CD14-positive monocyte (primary cell): ENCODE measurements at regions not wholly inside any gene's neighbourhood (a gene's known extent, or its start where the extent isn't known, plus 50 kb on each side); places are given as distances from the start of the nearest gene placed in this dataset.

Experiments
- DNase-seq, 3 donors: peaks; one replicate each; pipeline ENCODE4 v3.0.0-alpha.2; 2011 to 2022
- H2AFZ ChIP-seq: 2 replicates; pipeline ENCODE4 v1.6.0; 2012; ENCODE audit warnings: mild to moderate bottlenecking, low read depth, low read length, inconsistent platforms; ENCODE audit not compliant: insufficient read depth, poor library complexity, severe bottlenecking
- H3K27ac ChIP-seq, 2 donors: 1 replicate in 1 of 2; 2 replicates in 1 of 2; pipeline ENCODE4 v1.5.1; 2012 to 2013; ENCODE audit warnings: low read length in 2 of 2, control low read depth in 1 of 2, inconsistent platforms in 1 of 2, low read depth in 1 of 2, mild to moderate bottlenecking in 1 of 2
- H3K27me3 ChIP-seq, 2 donors: one replicate each; pipeline versions ENCODE4 v1.6.0 to v1.6.1; 2011 to 2013; ENCODE audit warnings: low read length in 2 of 2; ENCODE audit not compliant: control insufficient read depth in 2 of 2, insufficient read depth in 2 of 2
- H3K36me3 ChIP-seq, 2 donors: replicated peaks in 1 of 2; 1 replicate in 1 of 2; 2 replicates in 1 of 2; pipeline versions ENCODE4 v1.5.1 to v1.6.1; 2012 to 2013; ENCODE audit warnings: low read length in 2 of 2, control low read depth in 1 of 2, inconsistent platforms in 1 of 2, mild to moderate bottlenecking in 1 of 2; ENCODE audit not compliant: insufficient read depth in 2 of 2, control insufficient read depth in 1 of 2
- H3K4me1 ChIP-seq, 2 donors: 1 replicate in 1 of 2; 2 replicates in 1 of 2; pipeline versions ENCODE4 v1.5.1 to v1.6.1; 2012 to 2013; ENCODE audit warnings: low read length in 2 of 2, control low read depth in 1 of 2, inconsistent platforms in 1 of 2, mild to moderate bottlenecking in 1 of 2, moderate library complexity in 1 of 2; ENCODE audit not compliant: insufficient read depth in 2 of 2, control insufficient read depth in 1 of 2
- H3K4me2 ChIP-seq: replicated peaks from 2 replicates; pipeline ENCODE3; 2012; ENCODE audit warnings: low read length, moderate library complexity, mild to moderate bottlenecking; ENCODE audit not compliant: poor library complexity, severe bottlenecking; ENCODE audit errors: extremely low read depth
- H3K4me3 ChIP-seq, 3 experiments: fragments of 200-600 bp in 1 of 3; sonication (generic) in 1 of 3; replicated peaks in 1 of 3; 1 replicate in 2 of 3; 2 replicates in 1 of 3; pipeline ENCODE4 v1.5.1; 2011 to 2013; ENCODE audit warnings: low read length in 3 of 3, mild to moderate bottlenecking in 3 of 3, control low read depth in 2 of 3, low read depth in 2 of 3, inconsistent platforms in 1 of 3, moderate library complexity in 1 of 3
- H3K79me2 ChIP-seq: 2 replicates; pipeline ENCODE4 v1.6.0; 2012; ENCODE audit warnings: mild to moderate bottlenecking, control low read depth, inconsistent platforms, low read length, moderate library complexity; ENCODE audit not compliant: insufficient read depth
- H3K9ac ChIP-seq: 2 replicates; pipeline ENCODE4 v1.6.0; 2017; ENCODE audit warnings: low read length, mild to moderate bottlenecking; ENCODE audit not compliant: insufficient read depth, poor library complexity, severe bottlenecking
- H3K9me3 ChIP-seq, 2 donors: replicated peaks in 1 of 2; 1 replicate in 1 of 2; 2 replicates in 1 of 2; pipeline versions ENCODE4 v1.5.1 to v1.6.1; 2012 to 2013; ENCODE audit warnings: low read length in 2 of 2, control low read depth in 1 of 2; ENCODE audit not compliant: control insufficient read depth in 1 of 2, insufficient read depth in 1 of 2
- H4K20me1 ChIP-seq: 2 replicates; pipeline ENCODE4 v1.6.0; 2012; ENCODE audit warnings: mild to moderate bottlenecking, low read length, control low read depth, moderate library complexity; ENCODE audit not compliant: insufficient read depth
- H3K27ac Mint-ChIP-seq, 7 donors: one replicate each; pipeline ENCODE4 v1.8.0; 2020; ENCODE audit warnings: mild to moderate bottlenecking in 7 of 7, mixed read lengths in 7 of 7, moderate library complexity in 6 of 7, inconsistent platforms in 2 of 7
- H3K27me3 Mint-ChIP-seq, 3 donors: one replicate each; pipeline ENCODE4 v1.8.0; 2021 to 2022; ENCODE audit warnings: low read depth in 3 of 3, mild to moderate bottlenecking in 3 of 3, mixed read lengths in 3 of 3, moderate library complexity in 3 of 3, inconsistent platforms in 1 of 3
- H3K36me3 Mint-ChIP-seq, 2 donors: one replicate each; pipeline ENCODE4 v1.8.0; 2020; ENCODE audit warnings: mixed read lengths in 2 of 2, inconsistent platforms in 1 of 2, mild to moderate bottlenecking in 1 of 2
- H3K4me1 Mint-ChIP-seq: one replicate; pipeline ENCODE4 v1.8.0; 2020; ENCODE audit warnings: mild to moderate bottlenecking, mixed read lengths
- H3K4me3 Mint-ChIP-seq, 2 donors: one replicate each; pipeline ENCODE4 v1.8.0; 2020; ENCODE audit warnings: mild to moderate bottlenecking in 2 of 2, mixed read lengths in 2 of 2, moderate library complexity in 1 of 2
- H3K9me3 Mint-ChIP-seq, 7 donors: one replicate each; pipeline ENCODE4 v1.8.0; 2020 to 2022; ENCODE audit warnings: mixed read lengths in 7 of 7, mild to moderate bottlenecking in 6 of 7, moderate library complexity in 6 of 7, inconsistent platforms in 2 of 7
- WGBS: methylation state at CpG from one replicate; pipeline ENCODE4 v1.1.5; 2013; ENCODE audit warnings: missing lambda C conversion rate; ENCODE audit not compliant: insufficient coverage; 5-methylcytosine and 5-hydroxymethylcytosine counted together
- intact Hi-C, 2 donors: fragments of 100-400 bp; cut with micrococcal nuclease; formaldehyde crosslinking; loops; one replicate each; pipeline versions ENCODE4 v1.15.0 to v1.15.1; 2023
- TF ChIP-seq, protein P1 (sequence below): fragments of 200-600 bp; IDR thresholded peaks from one replicate; pipeline ENCODE4 v1.8.0; 2022; ENCODE audit warnings: antibody characterized with exemption, mild to moderate bottlenecking

DNA sequence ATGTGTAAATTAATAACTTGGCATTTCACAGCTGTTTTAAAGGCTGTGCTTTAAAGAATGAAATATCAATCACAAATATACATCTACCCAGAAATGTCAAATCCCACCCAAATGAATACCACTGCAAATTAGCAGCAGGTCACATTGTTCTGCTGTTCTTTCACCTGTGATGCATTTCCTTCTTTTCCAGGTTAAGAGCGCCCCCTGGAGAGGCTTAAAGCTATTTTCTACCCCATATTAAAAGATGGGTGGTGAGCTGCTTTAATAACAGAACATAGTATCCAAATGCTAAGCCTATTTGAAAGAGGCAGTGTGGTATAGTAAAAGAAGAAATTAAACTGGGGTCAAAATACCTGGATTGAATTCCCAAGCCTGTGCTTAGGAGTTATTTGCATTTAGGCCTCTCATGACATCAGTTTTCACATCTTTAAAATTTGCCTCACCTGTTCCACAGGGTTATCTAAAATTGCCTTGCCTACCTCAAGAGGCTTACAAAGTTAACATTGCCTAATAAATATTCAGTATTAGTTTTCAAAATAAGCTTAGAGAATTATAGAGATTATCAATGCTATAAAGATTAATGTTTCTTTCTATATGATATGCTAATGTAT is 396.9 kb upstream of the SLITRK5 start:
- H3K4me3 ChIP-seq: no peak overlapping the region
- H3K27ac ChIP-seq: no peak overlapping the region
- Mint-ChIP-seq H3K4me3 (no peak overlapping the region), H3K27me3 (no peaks in the 10 kb centered on the region), H3K4me1 (no peaks in the 10 kb centered on the region), H3K36me3 (no peaks in the 10 kb centered on the region), H3K9me3 (peaks cover 0 to 7% (median 0%) of the 10 kb centered on the region in 7 donors), H3K27ac (no peak overlapping the region)
- WGBS: no CpG with 5 or more reads among the region's 1 CpG
- no peaks in the 10 kb centered on the region for H3K79me2 ChIP-seq
- no peak for DNase-seq
- no peaks in the 10 kb centered on the region for H3K36me3 ChIP-seq
- no peaks in the 10 kb centered on the region for H3K4me1 ChIP-seq
- no peaks in the 10 kb centered on the region for H3K27me3 ChIP-seq
- intact Hi-C loops: no loop called here
- H3K9ac ChIP-seq: no peak overlapping the region
- TF ChIP-seq, protein P1, sequence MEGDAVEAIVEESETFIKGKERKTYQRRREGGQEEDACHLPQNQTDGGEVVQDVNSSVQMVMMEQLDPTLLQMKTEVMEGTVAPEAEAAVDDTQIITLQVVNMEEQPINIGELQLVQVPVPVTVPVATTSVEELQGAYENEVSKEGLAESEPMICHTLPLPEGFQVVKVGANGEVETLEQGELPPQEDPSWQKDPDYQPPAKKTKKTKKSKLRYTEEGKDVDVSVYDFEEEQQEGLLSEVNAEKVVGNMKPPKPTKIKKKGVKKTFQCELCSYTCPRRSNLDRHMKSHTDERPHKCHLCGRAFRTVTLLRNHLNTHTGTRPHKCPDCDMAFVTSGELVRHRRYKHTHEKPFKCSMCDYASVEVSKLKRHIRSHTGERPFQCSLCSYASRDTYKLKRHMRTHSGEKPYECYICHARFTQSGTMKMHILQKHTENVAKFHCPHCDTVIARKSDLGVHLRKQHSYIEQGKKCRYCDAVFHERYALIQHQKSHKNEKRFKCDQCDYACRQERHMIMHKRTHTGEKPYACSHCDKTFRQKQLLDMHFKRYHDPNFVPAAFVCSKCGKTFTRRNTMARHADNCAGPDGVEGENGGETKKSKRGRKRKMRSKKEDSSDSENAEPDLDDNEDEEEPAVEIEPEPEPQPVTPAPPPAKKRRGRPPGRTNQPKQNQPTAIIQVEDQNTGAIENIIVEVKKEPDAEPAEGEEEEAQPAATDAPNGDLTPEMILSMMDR: no peak
- no peak overlapping the region for H2AFZ ChIP-seq
- no peaks in the 10 kb centered on the region for H4K20me1 ChIP-seq
- peaks cover 0 to 5% of the 10 kb centered on the region in 2 donors for H3K9me3 ChIP-seq
- H3K4me2 ChIP-seq: no peak overlapping the region

DNA sequence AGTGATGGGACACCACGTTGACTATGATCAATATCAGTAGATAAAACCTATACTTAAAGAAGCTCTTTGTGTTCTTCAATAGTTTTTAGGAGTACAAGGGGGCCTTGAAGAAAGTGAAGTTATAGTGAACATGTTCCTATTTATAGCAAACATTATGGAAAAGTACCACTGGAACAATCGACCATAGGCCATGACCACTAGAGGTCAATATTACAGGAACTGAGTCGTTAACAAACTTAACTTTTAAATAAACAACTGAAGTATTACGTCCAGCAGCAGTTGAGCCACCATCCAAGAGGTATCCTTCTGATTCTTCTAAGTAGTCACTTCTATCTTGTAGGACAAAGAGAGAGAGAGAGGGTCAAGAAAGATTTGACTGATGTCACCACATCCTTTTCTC is 391.0 kb upstream of the SLITRK5 start:
- WGBS: no CpG with 5 or more reads among the region's 4 CpGs
- H3K36me3 Mint-ChIP-seq: no peaks in the 10 kb centered on the region
- no peak overlapping the region for H3K27ac ChIP-seq
- H3K27me3 Mint-ChIP-seq: no peaks in the 10 kb centered on the region
- peaks cover 0 to 3% (median 0%) of the 10 kb centered on the region in 7 donors for H3K9me3 Mint-ChIP-seq
- no peak overlapping the region for H3K4me3 Mint-ChIP-seq
- no peak for DNase-seq
- no peak overlapping the region for H3K27ac Mint-ChIP-seq
- H3K9ac ChIP-seq: no peak overlapping the region
- intact Hi-C loops: no loop called here
- H3K9me3 ChIP-seq: no peaks in the 10 kb centered on the region
- H3K27me3 ChIP-seq: no peaks in the 10 kb centered on the region
- no peak overlapping the region for H3K4me2 ChIP-seq
- H2AFZ ChIP-seq: no peak overlapping the region
- H4K20me1 ChIP-seq: no peaks in the 10 kb centered on the region
- TF ChIP-seq, protein P1: no peak
- no peaks in the 10 kb centered on the region for H3K36me3 ChIP-seq
- H3K4me1 ChIP-seq: no peaks in the 10 kb centered on the region
- no peaks in the 10 kb centered on the region for H3K79me2 ChIP-seq
- H3K4me1 Mint-ChIP-seq: no peaks in the 10 kb centered on the region
- no peak overlapping the region for H3K4me3 ChIP-seq
